HFFc6 (cell line): ENCODE measurements at regions not wholly inside any gene's neighbourhood (a gene's known extent, or its start where the extent isn't known, plus 50 kb on each side); places are given as distances from the start of the nearest gene placed in this dataset.

Experiments used
- DNase-seq: peaks from one replicate; pipeline ENCODE4 v3.0.0-alpha.2; 2018
- H3K27ac Mint-ChIP-seq: 2 replicates; pipeline ENCODE4 v1.8.0; 2020; ENCODE audit warnings: mild to moderate bottlenecking, mixed read lengths
- H3K27me3 Mint-ChIP-seq: 2 replicates; pipeline ENCODE4 v1.8.0; 2021; ENCODE audit warnings: mild to moderate bottlenecking, moderate library complexity, mixed read lengths; ENCODE audit not compliant: insufficient read depth
- H3K36me3 Mint-ChIP-seq: 2 replicates; pipeline ENCODE4 v1.8.0; 2021; ENCODE audit warnings: low read depth, mixed read lengths
- H3K4me1 Mint-ChIP-seq: 2 replicates; pipeline ENCODE4 v1.8.0; 2020; ENCODE audit warnings: low read depth, mixed read lengths
- H3K4me3 Mint-ChIP-seq: 2 replicates; pipeline ENCODE4 v1.8.0; 2020; ENCODE audit warnings: mild to moderate bottlenecking, moderate library complexity, mixed read lengths
- H3K9me3 Mint-ChIP-seq: 2 replicates; pipeline ENCODE4 v1.8.0; 2020; ENCODE audit warnings: mild to moderate bottlenecking, mixed read lengths
- TF ChIP-seq, protein P1 (sequence below): fragments of 200-600 bp; sonication (generic); IDR thresholded peaks from 2 replicates; pipeline ENCODE4 v1.5.0; 2021; ENCODE audit warnings: antibody characterized with exemption, mild to moderate bottlenecking

DNA sequence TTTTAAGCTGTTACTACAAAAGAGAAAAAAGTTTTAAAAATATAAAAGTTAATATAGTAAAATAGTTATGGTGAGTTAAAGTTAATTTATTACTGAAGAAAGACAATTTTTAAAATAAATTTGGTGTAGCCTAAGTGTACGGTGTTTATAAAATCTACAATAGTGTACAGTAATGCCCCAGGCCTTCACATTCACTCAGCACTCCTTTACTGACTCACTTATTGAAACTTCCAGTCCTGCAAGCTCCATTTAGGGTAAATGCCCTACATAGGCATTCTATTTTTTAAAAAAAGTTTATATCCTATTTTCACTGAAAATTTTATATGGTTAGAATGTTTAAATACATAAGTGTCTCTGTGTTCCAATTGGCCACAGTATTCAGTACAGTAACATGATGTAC, 769.5 kb upstream of the NOVA1 start:
- no peak overlapping the region for H3K27ac Mint-ChIP-seq
- TF ChIP-seq, protein P1, sequence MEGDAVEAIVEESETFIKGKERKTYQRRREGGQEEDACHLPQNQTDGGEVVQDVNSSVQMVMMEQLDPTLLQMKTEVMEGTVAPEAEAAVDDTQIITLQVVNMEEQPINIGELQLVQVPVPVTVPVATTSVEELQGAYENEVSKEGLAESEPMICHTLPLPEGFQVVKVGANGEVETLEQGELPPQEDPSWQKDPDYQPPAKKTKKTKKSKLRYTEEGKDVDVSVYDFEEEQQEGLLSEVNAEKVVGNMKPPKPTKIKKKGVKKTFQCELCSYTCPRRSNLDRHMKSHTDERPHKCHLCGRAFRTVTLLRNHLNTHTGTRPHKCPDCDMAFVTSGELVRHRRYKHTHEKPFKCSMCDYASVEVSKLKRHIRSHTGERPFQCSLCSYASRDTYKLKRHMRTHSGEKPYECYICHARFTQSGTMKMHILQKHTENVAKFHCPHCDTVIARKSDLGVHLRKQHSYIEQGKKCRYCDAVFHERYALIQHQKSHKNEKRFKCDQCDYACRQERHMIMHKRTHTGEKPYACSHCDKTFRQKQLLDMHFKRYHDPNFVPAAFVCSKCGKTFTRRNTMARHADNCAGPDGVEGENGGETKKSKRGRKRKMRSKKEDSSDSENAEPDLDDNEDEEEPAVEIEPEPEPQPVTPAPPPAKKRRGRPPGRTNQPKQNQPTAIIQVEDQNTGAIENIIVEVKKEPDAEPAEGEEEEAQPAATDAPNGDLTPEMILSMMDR, result no peak
- H3K9me3 Mint-ChIP-seq, result peaks cover 33% of the 10 kb centered on the region
- H3K36me3 Mint-ChIP-seq, result no peaks in the 10 kb centered on the region
- no peaks in the 10 kb centered on the region for H3K4me1 Mint-ChIP-seq
- H3K27me3 Mint-ChIP-seq, result no peaks in the 10 kb centered on the region
- no peak overlapping the region for H3K4me3 Mint-ChIP-seq
- no peak for DNase-seq

DNA sequence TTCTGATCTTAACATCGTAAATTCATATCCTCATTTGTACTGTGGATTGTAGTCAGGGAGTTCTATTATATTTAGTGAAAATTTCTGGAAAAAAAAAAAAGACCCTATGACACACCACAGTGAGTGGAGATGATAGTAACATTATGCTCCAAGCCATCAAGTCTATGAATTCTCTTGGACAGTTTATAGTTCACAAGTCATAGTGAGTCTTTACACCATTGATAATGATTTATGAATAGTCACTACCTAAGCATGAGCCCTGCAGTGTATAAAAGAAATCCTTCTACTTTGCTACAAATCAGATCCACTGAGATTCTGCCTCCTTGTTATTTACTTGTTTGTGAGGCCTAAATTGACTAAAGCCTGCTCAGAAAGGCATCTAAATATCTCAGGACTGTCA, 772.2 kb upstream of the NOVA1 start:
- Mint-ChIP-seq H3K9me3 (peaks cover 39% of the 10 kb centered on the region), H3K36me3 (no peaks in the 10 kb centered on the region), H3K4me1 (no peaks in the 10 kb centered on the region), H3K4me3 (no peak overlapping the region), H3K27ac (no peak overlapping the region), H3K27me3 (no peaks in the 10 kb centered on the region)
- TF ChIP-seq, protein P1, result no peak
- DNase-seq, result no peak

DNA sequence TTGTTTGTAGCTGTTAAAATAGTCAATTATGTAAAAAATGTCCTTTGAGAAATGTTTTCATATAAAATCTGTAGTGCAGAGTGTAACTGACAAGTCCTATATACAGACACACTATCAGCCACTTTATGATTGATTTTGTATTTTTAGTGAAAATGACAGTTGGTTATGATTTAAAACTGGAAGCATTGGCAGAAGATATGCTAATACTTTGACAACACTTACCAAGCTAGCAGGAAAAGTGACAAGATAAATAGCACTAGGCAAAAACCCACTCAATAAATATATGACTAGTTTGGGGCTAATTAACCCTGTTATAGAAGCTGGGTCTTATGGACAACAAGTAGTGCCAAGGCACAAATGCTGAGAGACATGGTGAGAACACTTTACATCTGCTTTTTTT, 772.9 kb upstream of the NOVA1 start:
- Mint-ChIP-seq H3K36me3 (no peaks in the 10 kb centered on the region), H3K27ac (no peak overlapping the region), H3K4me3 (no peak overlapping the region), H3K27me3 (no peaks in the 10 kb centered on the region), H3K4me1 (no peaks in the 10 kb centered on the region), H3K9me3 (peaks cover 44% of the 10 kb centered on the region)
- DNase-seq, result no peak
- TF ChIP-seq, protein P1, result no peak

DNA sequence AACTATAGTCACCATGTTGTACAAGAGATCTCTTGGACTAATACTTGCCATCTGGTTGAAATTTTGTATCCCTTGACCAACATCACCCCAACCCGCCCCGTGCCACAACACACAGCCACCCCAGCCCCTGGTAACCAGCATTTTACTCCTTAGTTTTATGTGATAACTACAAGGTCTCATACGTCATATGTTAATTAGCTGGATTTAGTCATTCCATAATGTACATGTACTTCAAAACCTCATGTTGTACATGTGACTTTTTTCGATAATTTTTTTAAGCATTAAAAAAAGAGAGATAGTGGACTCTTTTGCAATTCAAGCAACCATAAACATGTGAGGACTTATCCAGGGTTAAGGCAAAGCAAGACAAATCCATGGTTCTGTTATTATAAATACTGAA, 773.4 kb upstream of the NOVA1 start:
- no peaks in the 10 kb centered on the region for H3K4me1 Mint-ChIP-seq
- H3K9me3 Mint-ChIP-seq, result peaks cover 45% of the 10 kb centered on the region
- TF ChIP-seq, protein P1, result no peak
- H3K27ac Mint-ChIP-seq, result no peak overlapping the region
- DNase-seq, result no peak
- no peak overlapping the region for H3K4me3 Mint-ChIP-seq
- no peaks in the 10 kb centered on the region for H3K27me3 Mint-ChIP-seq
- H3K36me3 Mint-ChIP-seq, result no peaks in the 10 kb centered on the region

DNA sequence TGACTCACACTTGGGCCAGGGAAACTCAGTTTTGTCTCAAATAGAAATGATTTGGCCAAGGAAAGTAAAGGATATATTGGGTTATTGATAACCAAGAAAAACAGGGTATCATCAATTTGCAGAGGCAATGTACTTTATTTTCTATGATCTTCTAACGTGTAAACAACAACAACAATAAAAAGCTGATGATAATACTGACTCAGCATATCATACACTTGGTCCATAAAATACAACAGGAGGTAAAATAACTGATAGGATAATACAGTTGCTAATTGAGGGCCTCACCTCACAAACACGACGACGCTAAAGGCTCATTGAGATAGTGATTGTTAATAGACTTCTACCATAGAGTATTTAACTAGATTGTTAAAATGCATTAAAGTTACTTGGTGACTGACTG, 774.0 kb upstream of the NOVA1 start:
- H3K4me3 Mint-ChIP-seq, result no peak overlapping the region
- no peak overlapping the region for H3K27ac Mint-ChIP-seq
- no peak for DNase-seq
- H3K4me1 Mint-ChIP-seq, result no peaks in the 10 kb centered on the region
- H3K27me3 Mint-ChIP-seq, result no peaks in the 10 kb centered on the region
- H3K9me3 Mint-ChIP-seq, result peaks cover 48% of the 10 kb centered on the region
- H3K36me3 Mint-ChIP-seq, result no peaks in the 10 kb centered on the region
- TF ChIP-seq, protein P1, result no peak

DNA sequence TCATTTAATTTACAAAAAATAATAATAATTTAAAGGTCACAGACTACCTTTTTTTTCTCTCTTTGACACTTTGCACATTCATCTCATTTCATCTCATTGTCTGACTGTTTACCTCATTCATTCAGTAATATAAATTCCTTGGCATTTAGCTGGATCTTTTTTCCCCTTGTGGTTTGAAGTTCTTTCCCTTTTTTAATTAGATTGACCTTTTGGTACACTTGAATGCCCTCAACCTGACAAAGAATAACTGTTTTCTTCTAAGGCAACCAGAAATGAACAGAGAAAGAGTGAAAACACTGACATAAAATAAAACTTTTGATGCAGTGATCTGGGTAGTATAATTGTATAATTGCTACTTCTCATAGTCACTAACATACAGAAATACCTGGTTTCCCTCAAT, 774.9 kb upstream of the NOVA1 start:
- no peak for DNase-seq
- Mint-ChIP-seq H3K27me3 (no peaks in the 10 kb centered on the region), H3K27ac (no peak overlapping the region), H3K9me3 (peaks cover 56% of the 10 kb centered on the region), H3K4me1 (no peaks in the 10 kb centered on the region), H3K36me3 (no peaks in the 10 kb centered on the region), H3K4me3 (no peak overlapping the region)
- TF ChIP-seq, protein P1, result no peak
